ENCODE measurements at regions not wholly inside any gene's neighbourhood (a gene's known extent, or its start where the extent isn't known, plus 50 kb on each side); places are given as distances from the start of the nearest gene placed in this dataset.
A peak's percentile ranks its signal among the peaks of the same experiment; 100 is the strongest.

GRCh38 chr11:33594188-33594587 lies 106.4 kb downstream of the C11orf91 start:
- intact Hi-C loops (cut with micrococcal nuclease), result no loop called here
- no TSS peak for BruUV-seq (replicated peaks)
- peaks cover 22% of the 10 kb centered on the region for H3K27me3 Mint-ChIP-seq (ENCODE audit: insufficient read depth, unreplicated experiment)
- H3K27ac Mint-ChIP-seq (ENCODE audit: low read depth, unreplicated experiment), result no peak overlapping the region
- no peak for DNase-seq (ENCODE audit: unreplicated experiment)
- no peaks in the 10 kb centered on the region for H3K36me3 Mint-ChIP-seq (ENCODE audit: insufficient read depth, unreplicated experiment)
- ChIA-PET POLR2A (no interaction called here), CTCF (no interaction called here)
- H3K4me1 Mint-ChIP-seq (ENCODE audit: insufficient read depth, unreplicated experiment), result no peaks in the 10 kb centered on the region
- no peaks in the 10 kb centered on the region for H3K9me3 Mint-ChIP-seq (ENCODE audit: unreplicated experiment)
- no peak overlapping the region for H3K4me3 Mint-ChIP-seq (ENCODE audit: unreplicated experiment)
- TF ChIP-seq CTCF (IDR thresholded peaks at IDR 0.05; ENCODE audit: unreplicated experiment), result no peak

GRCh38 chr11:33590441-33590840 lies 110.2 kb downstream of the C11orf91 start:
- ChIA-PET POLR2A (no interaction called here), CTCF (interaction anchor here (0.5 kb wide), 1 partner anchor 176 kb away, joined by 3 read pairs; no protein-coding TSS in a partner anchor)
- H3K27ac Mint-ChIP-seq (ENCODE audit: low read depth, unreplicated experiment), result no peak overlapping the region
- intact Hi-C loops (cut with micrococcal nuclease), result no loop called here
- no peak overlapping the region for H3K4me3 Mint-ChIP-seq (ENCODE audit: unreplicated experiment)
- H3K9me3 Mint-ChIP-seq (ENCODE audit: unreplicated experiment), result no peaks in the 10 kb centered on the region
- no peaks in the 10 kb centered on the region for H3K36me3 Mint-ChIP-seq (ENCODE audit: insufficient read depth, unreplicated experiment)
- DNase-seq (ENCODE audit: unreplicated experiment), result no peak
- no TSS peak for BruUV-seq (replicated peaks)
- no peaks in the 10 kb centered on the region for H3K4me1 Mint-ChIP-seq (ENCODE audit: insufficient read depth, unreplicated experiment)
- no peak for TF ChIP-seq CTCF (IDR thresholded peaks at IDR 0.05; ENCODE audit: unreplicated experiment)
- H3K27me3 Mint-ChIP-seq (ENCODE audit: insufficient read depth, unreplicated experiment), result no peaks in the 10 kb centered on the region

DNA sequence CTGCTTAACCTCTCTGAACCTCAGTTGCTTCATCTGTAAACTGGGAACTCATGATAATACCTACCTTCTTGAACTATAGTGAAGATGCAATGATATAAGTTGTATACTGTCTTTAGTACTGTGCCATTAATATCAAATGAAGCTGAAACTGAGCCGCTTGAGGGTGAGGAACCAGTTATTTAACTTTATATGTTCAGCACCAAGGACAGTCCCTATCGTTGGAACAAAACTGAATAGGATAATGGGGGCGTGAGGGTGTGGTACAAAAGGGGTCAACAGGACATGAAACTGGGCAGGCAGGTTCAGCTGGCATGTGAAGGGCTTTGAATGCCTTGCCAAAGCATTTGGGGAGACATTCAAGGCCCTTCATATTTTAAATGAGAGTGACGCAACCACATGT lies 112.6 kb downstream of the C11orf91 start:
- intact Hi-C loops (cut with micrococcal nuclease), result no loop called here
- POLR2A ChIA-PET, result no interaction called here
- CTCF ChIA-PET, result interaction anchor here (0.7 to 1.4 kb wide), 2 partner anchors 10 to 101 kb away, joined by 3 read pairs; no protein-coding TSS in a partner anchor
- H3K27me3 Mint-ChIP-seq (ENCODE audit: insufficient read depth, unreplicated experiment), result peaks cover under 1% of the 10 kb centered on the region
- no peaks in the 10 kb centered on the region for H3K4me1 Mint-ChIP-seq (ENCODE audit: insufficient read depth, unreplicated experiment)
- no peak overlapping the region for H3K4me3 Mint-ChIP-seq (ENCODE audit: unreplicated experiment)
- TF ChIP-seq CTCF (IDR thresholded peaks at IDR 0.05; ENCODE audit: unreplicated experiment), result no peak
- H3K27ac Mint-ChIP-seq (ENCODE audit: low read depth, unreplicated experiment), result no peak overlapping the region
- no peaks in the 10 kb centered on the region for H3K9me3 Mint-ChIP-seq (ENCODE audit: unreplicated experiment)
- DNase-seq (ENCODE audit: unreplicated experiment), result peak; percentile 2
- no peaks in the 10 kb centered on the region for H3K36me3 Mint-ChIP-seq (ENCODE audit: insufficient read depth, unreplicated experiment)
- no TSS peak for BruUV-seq (replicated peaks)

DNA sequence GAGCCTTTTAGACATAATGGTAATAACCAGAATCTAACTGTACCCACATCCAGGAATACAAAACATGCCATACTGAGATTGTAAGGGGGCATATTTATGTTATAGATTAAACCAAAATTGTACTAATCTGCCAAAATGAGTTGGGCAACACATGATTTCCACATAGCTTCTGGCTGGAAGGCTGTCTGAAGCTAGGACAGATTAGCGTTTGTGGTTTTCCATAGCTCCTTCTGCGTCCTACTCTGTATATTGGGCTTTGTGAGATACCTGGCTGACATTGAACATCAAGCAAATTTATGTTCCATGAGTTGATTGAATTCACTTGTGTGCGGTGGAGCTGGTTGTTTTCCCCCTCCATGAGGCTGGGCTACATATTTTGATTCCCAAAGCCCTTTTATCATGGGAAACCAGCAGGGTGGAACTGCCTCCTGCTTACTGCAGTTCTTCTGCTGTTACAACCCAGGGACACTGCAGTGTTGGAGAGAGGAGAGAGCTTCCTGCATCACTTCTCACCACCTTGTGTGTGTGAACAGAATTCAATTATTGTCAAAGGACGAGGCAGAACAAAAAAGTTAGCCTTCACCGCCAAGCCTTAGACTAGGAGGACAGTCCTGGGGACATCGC lies 114.9 kb downstream of the C11orf91 start:
- H3K9me3 Mint-ChIP-seq (ENCODE audit: unreplicated experiment), result no peaks in the 10 kb centered on the region
- intact Hi-C loops (cut with micrococcal nuclease), result no loop called here
- no peaks in the 10 kb centered on the region for H3K4me1 Mint-ChIP-seq (ENCODE audit: insufficient read depth, unreplicated experiment)
- BruUV-seq (replicated peaks), result no TSS peak
- CTCF ChIA-PET, result no interaction called here
- POLR2A ChIA-PET, result no interaction called here
- peaks cover 23% of the 10 kb centered on the region for H3K27me3 Mint-ChIP-seq (ENCODE audit: insufficient read depth, unreplicated experiment)
- peak; percentile 5 for DNase-seq (ENCODE audit: unreplicated experiment)
- H3K4me3 Mint-ChIP-seq (ENCODE audit: unreplicated experiment), result no peak overlapping the region
- H3K36me3 Mint-ChIP-seq (ENCODE audit: insufficient read depth, unreplicated experiment), result no peaks in the 10 kb centered on the region
- no peak for TF ChIP-seq CTCF (IDR thresholded peaks at IDR 0.05; ENCODE audit: unreplicated experiment)
- no peak overlapping the region for H3K27ac Mint-ChIP-seq (ENCODE audit: low read depth, unreplicated experiment)
